ENCODE measurements at regions not wholly inside any gene's neighbourhood (a gene's known extent, or its start where the extent isn't known, plus 50 kb on each side); places are given as distances from the start of the nearest gene placed in this dataset.

- Histone ChIP-seq H3K79me2 (ENCODE audit: insufficient read depth, low read length) (no peaks in the 10 kb centered on the region), H3K9me2 (replicated peaks; ENCODE audit: low read depth, low read length) (no peaks in the 10 kb centered on the region), H2AFZ (ENCODE audit: low read length) (no peak overlapping the region), H3K4me2 (ENCODE audit: low read depth, low read length, poor library complexity, severe bottlenecking) (no peak overlapping the region), H3F3A (ENCODE audit: low read depth) (no peaks in the 10 kb centered on the region), H3K4me1 (ENCODE audit: insufficient read depth, low read length, poor library complexity, severe bottlenecking) (no peaks in the 10 kb centered on the region), H3K4me3 (ENCODE audit: low read length, poor library complexity, severe bottlenecking) (no peak overlapping the region), H3K9ac (ENCODE audit: low read depth, low read length, poor library complexity, severe bottlenecking) (no peak overlapping the region), H3K27me3 (ENCODE audit: insufficient read depth, low read length, poor library complexity, severe bottlenecking) (no peaks in the 10 kb centered on the region), H3K9me3 (ENCODE audit: insufficient read depth, low read depth, low read length) (peaks cover 4% of the 10 kb centered on the region; the same call in 1 of the 2 replicates), H3K36me3 (ENCODE audit: insufficient read depth, low read length) (no peaks in the 10 kb centered on the region), H4K20me1 (ENCODE audit: insufficient read depth, low read length, poor library complexity, severe bottlenecking) (no peaks in the 10 kb centered on the region)
- TF ChIP-seq EZH2phosphoT487 (IDR thresholded peaks at IDR 0.05; ENCODE audit: borderline replicate concordance) = no peak
- TF ChIP-seq, protein P1, sequence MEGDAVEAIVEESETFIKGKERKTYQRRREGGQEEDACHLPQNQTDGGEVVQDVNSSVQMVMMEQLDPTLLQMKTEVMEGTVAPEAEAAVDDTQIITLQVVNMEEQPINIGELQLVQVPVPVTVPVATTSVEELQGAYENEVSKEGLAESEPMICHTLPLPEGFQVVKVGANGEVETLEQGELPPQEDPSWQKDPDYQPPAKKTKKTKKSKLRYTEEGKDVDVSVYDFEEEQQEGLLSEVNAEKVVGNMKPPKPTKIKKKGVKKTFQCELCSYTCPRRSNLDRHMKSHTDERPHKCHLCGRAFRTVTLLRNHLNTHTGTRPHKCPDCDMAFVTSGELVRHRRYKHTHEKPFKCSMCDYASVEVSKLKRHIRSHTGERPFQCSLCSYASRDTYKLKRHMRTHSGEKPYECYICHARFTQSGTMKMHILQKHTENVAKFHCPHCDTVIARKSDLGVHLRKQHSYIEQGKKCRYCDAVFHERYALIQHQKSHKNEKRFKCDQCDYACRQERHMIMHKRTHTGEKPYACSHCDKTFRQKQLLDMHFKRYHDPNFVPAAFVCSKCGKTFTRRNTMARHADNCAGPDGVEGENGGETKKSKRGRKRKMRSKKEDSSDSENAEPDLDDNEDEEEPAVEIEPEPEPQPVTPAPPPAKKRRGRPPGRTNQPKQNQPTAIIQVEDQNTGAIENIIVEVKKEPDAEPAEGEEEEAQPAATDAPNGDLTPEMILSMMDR (conservative IDR thresholded peaks at IDR 0.05; ENCODE audit: low read length) = no peak
These were observed 892.0 kb upstream of the AUTS2 start for GRCh38 chr7:68706291-68706690.

GRCh38 chr7:68707159-68707558 is 891.1 kb upstream of the AUTS2 start:
- Histone ChIP-seq H3K4me3 (ENCODE audit: low read length, poor library complexity, severe bottlenecking) (no peak overlapping the region), H3K4me2 (ENCODE audit: low read depth, low read length, poor library complexity, severe bottlenecking) (no peak overlapping the region), H3K9ac (ENCODE audit: low read depth, low read length, poor library complexity, severe bottlenecking) (no peak overlapping the region), H3K79me2 (ENCODE audit: insufficient read depth, low read length) (no peaks in the 10 kb centered on the region), H4K20me1 (ENCODE audit: insufficient read depth, low read length, poor library complexity, severe bottlenecking) (no peaks in the 10 kb centered on the region), H3F3A (ENCODE audit: low read depth) (no peaks in the 10 kb centered on the region), H3K4me1 (ENCODE audit: insufficient read depth, low read length, poor library complexity, severe bottlenecking) (no peaks in the 10 kb centered on the region), H3K36me3 (ENCODE audit: insufficient read depth, low read length) (no peaks in the 10 kb centered on the region), H3K27me3 (ENCODE audit: insufficient read depth, low read length, poor library complexity, severe bottlenecking) (no peaks in the 10 kb centered on the region), H3K9me2 (replicated peaks; ENCODE audit: low read depth, low read length) (no peaks in the 10 kb centered on the region), H3K9me3 (ENCODE audit: insufficient read depth, low read depth, low read length) (peaks cover 4% of the 10 kb centered on the region; the same call in 1 of the 2 replicates), H2AFZ (ENCODE audit: low read length) (no peak overlapping the region)
- TF ChIP-seq, protein P1 (conservative IDR thresholded peaks at IDR 0.05; ENCODE audit: low read length) = no peak
- TF ChIP-seq EZH2phosphoT487 (IDR thresholded peaks at IDR 0.05; ENCODE audit: borderline replicate concordance) = no peak

GRCh38 chr7:68707958-68708357 is 890.3 kb upstream of the AUTS2 start:
- H4K20me1 ChIP-seq (ENCODE audit: insufficient read depth, low read length, poor library complexity, severe bottlenecking) = no peaks in the 10 kb centered on the region
- no peaks in the 10 kb centered on the region for H3K79me2 ChIP-seq (ENCODE audit: insufficient read depth, low read length)
- H3K9me2 ChIP-seq (replicated peaks; ENCODE audit: low read depth, low read length) = no peaks in the 10 kb centered on the region
- H3K9ac ChIP-seq (ENCODE audit: low read depth, low read length, poor library complexity, severe bottlenecking) = no peak overlapping the region
- H3K9me3 ChIP-seq (ENCODE audit: insufficient read depth, low read depth, low read length) = peaks cover 4% of the 10 kb centered on the region; the same call in 1 of the 2 replicates
- H3K4me3 ChIP-seq (ENCODE audit: low read length, poor library complexity, severe bottlenecking) = no peak overlapping the region
- H3K27me3 ChIP-seq (ENCODE audit: insufficient read depth, low read length, poor library complexity, severe bottlenecking) = no peaks in the 10 kb centered on the region
- no peak overlapping the region for H2AFZ ChIP-seq (ENCODE audit: low read length)
- TF ChIP-seq, protein P1 (conservative IDR thresholded peaks at IDR 0.05; ENCODE audit: low read length) = no peak
- no peak for TF ChIP-seq EZH2phosphoT487 (IDR thresholded peaks at IDR 0.05; ENCODE audit: borderline replicate concordance)
- H3K4me1 ChIP-seq (ENCODE audit: insufficient read depth, low read length, poor library complexity, severe bottlenecking) = no peaks in the 10 kb centered on the region
- H3K4me2 ChIP-seq (ENCODE audit: low read depth, low read length, poor library complexity, severe bottlenecking) = no peak overlapping the region
- no peaks in the 10 kb centered on the region for H3F3A ChIP-seq (ENCODE audit: low read depth)
- no peaks in the 10 kb centered on the region for H3K36me3 ChIP-seq (ENCODE audit: insufficient read depth, low read length)
